Activated effector memory CD4-positive, alpha-beta T cell treated with Interleukin-2 at 50 U/mL for 16 hours (primary cell): ENCODE measurements at regions not wholly inside any gene's neighbourhood (a gene's known extent, or its start where the extent isn't known, plus 50 kb on each side); places are given as distances from the start of the nearest gene placed in this dataset.
"Not testable (repeated sequence)": the region's sequence is repeated elsewhere in the genome, so short reads cannot be mapped to it uniquely, and the experiment has no call there.

ENCODE experiments used
- DNase-seq: peaks from one replicate; pipeline ENCODE4 v3.0.0-alpha.2; 2020

- not testable (repeated sequence) for DNase-seq
These were observed 1372.6 kb downstream of the FOXD4L5 start for GRCh38 chr9:63912451-63912850.

GRCh38 chr9:63909076-63909475 lies 1375.9 kb downstream of the FOXD4L5 start:
- DNase-seq = not testable (repeated sequence)

GRCh38 chr9:63899637-63900190 lies 1385.3 kb downstream of the FOXD4L5 start:
- not testable (repeated sequence) for DNase-seq

GRCh38 chr9:63881386-63881785 lies 1403.6 kb downstream of the FOXD4L5 start:
- not testable (repeated sequence) for DNase-seq

- DNase-seq = not testable (repeated sequence)
These were observed 1408.6 kb downstream of the FOXD4L5 start for GRCh38 chr9:63876380-63876779.

GRCh38 chr9:63859475-63860215 lies 1425.4 kb downstream of the FOXD4L5 start:
- peak; percentile 10 for DNase-seq

GRCh38 chr9:63859090-63859474 lies 1425.9 kb downstream of the FOXD4L5 start:
- DNase-seq = not testable (repeated sequence)

- not testable (repeated sequence) for DNase-seq
These were observed 1431.8 kb downstream of the FOXD4L5 start for GRCh38 chr9:63853140-63853751.

GRCh38 chr9:63824804-63825203 lies 1460.2 kb downstream of the FOXD4L5 start:
- DNase-seq = not testable (repeated sequence)

GRCh38 chr9:63823375-63824201 lies 1461.4 kb downstream of the FOXD4L5 start:
- not testable (repeated sequence) for DNase-seq

GRCh38 chr9:63822615-63823374 lies 1462.2 kb downstream of the FOXD4L5 start:
- DNase-seq = not testable (repeated sequence)

- not testable (repeated sequence) for DNase-seq
These were observed 1463.7 kb downstream of the FOXD4L5 start for GRCh38 chr9:63821293-63821692.

GRCh38 chr9:63820882-63821281 lies 1464.1 kb downstream of the FOXD4L5 start:
- DNase-seq = not testable (repeated sequence)

- DNase-seq = not testable (repeated sequence)
These were observed 1464.6 kb downstream of the FOXD4L5 start for GRCh38 chr9:63820383-63820782.

GRCh38 chr9:63817622-63818518 lies 1467.1 kb downstream of the FOXD4L5 start:
- DNase-seq = peak; percentile 52

- DNase-seq = peak; percentile 35
These were observed 1468.0 kb downstream of the FOXD4L5 start for GRCh38 chr9:63816751-63817621.

- not testable (repeated sequence) for DNase-seq
These were observed 1469.9 kb downstream of the FOXD4L5 start for GRCh38 chr9:63814970-63815669.

GRCh38 chr9:63813391-63814021 lies 1471.5 kb downstream of the FOXD4L5 start:
- not testable (repeated sequence) for DNase-seq

- DNase-seq = not testable (repeated sequence)
These were observed 1472.2 kb downstream of the FOXD4L5 start for GRCh38 chr9:63812822-63813221.
